ENCODE measurements at regions not wholly inside any gene's neighbourhood (a gene's known extent, or its start where the extent isn't known, plus 50 kb on each side); places are given as distances from the start of the nearest gene placed in this dataset.
A peak's percentile ranks its signal among the peaks of the same experiment; 100 is the strongest.
"Not testable (repeated sequence)": the region's sequence is repeated elsewhere in the genome, so short reads cannot be mapped to it uniquely, and the experiment has no call there.

GRCh38 chr13:79974935-79975650 is 365.8 kb downstream of the SPRY2 start:
- not testable (repeated sequence) for DNase-seq (ENCODE audit: low spot score)

- DNase-seq (ENCODE audit: low spot score), result peak; percentile 72
Observed at GRCh38 chr13:79973533-79973963, 367.4 kb downstream of the SPRY2 start.

GRCh38 chr13:79972066-79972569 is 368.8 kb downstream of the SPRY2 start:
- DNase-seq (ENCODE audit: low spot score), result no peak

GRCh38 chr13:79966493-79966895 is 374.4 kb downstream of the SPRY2 start:
- DNase-seq (ENCODE audit: low spot score), result no peak

GRCh38 chr13:79966059-79966458 is 374.9 kb downstream of the SPRY2 start:
- no peak for DNase-seq (ENCODE audit: low spot score)

- DNase-seq (ENCODE audit: low spot score), result no peak
Observed at GRCh38 chr13:79946556-79946955, 394.4 kb downstream of the SPRY2 start.

- no peak for DNase-seq (ENCODE audit: low spot score)
Observed at GRCh38 chr13:79943346-79944023, 397.4 kb downstream of the SPRY2 start.

GRCh38 chr13:79941752-79942151 is 399.2 kb downstream of the SPRY2 start:
- DNase-seq (ENCODE audit: low spot score), result no peak

- no peak for DNase-seq (ENCODE audit: low spot score)
Observed at GRCh38 chr13:79939689-79940088, 401.2 kb downstream of the SPRY2 start.

- DNase-seq (ENCODE audit: low spot score), result no peak
Observed at GRCh38 chr13:79937771-79938216, 403.1 kb downstream of the SPRY2 start.

- no peak for DNase-seq (ENCODE audit: low spot score)
Observed at GRCh38 chr13:79937311-79937710, 403.6 kb downstream of the SPRY2 start.

GRCh38 chr13:79936368-79937136 is 404.4 kb downstream of the SPRY2 start:
- DNase-seq (ENCODE audit: low spot score), result no peak

- no peak for DNase-seq (ENCODE audit: low spot score)
Observed at GRCh38 chr13:79935121-79935520, 405.8 kb downstream of the SPRY2 start.

GRCh38 chr13:79933389-79933788 is 407.5 kb downstream of the SPRY2 start:
- no peak for DNase-seq (ENCODE audit: low spot score)

GRCh38 chr13:79932556-79932955 is 408.4 kb downstream of the SPRY2 start:
- no peak for DNase-seq (ENCODE audit: low spot score)

GRCh38 chr13:79923973-79924556 is 416.9 kb downstream of the SPRY2 start:
- DNase-seq (ENCODE audit: low spot score), result not testable (repeated sequence)

GRCh38 chr13:79919091-79919490 is 421.8 kb downstream of the SPRY2 start:
- DNase-seq (ENCODE audit: low spot score), result no peak

- no peak for DNase-seq (ENCODE audit: low spot score)
Observed at GRCh38 chr13:79918620-79919019, 422.3 kb downstream of the SPRY2 start.

- no peak for DNase-seq (ENCODE audit: low spot score)
Observed at GRCh38 chr13:79917628-79918027, 423.3 kb downstream of the SPRY2 start.

- no peak for DNase-seq (ENCODE audit: low spot score)
Observed at GRCh38 chr13:79915114-79915811, 425.7 kb downstream of the SPRY2 start.

GRCh38 chr13:79913141-79913827 is 427.6 kb downstream of the SPRY2 start:
- DNase-seq (ENCODE audit: low spot score), result no peak

Data from NAMALWA (cell line).